A204.1 (cell line): ENCODE measurements at regions not wholly inside any gene's neighbourhood (a gene's known extent, or its start where the extent isn't known, plus 50 kb on each side); places are given as distances from the start of the nearest gene placed in this dataset.
A peak's percentile ranks its signal among the peaks of the same experiment; 100 is the strongest.

ENCODE experiments used
- FAIRE-seq: peaks from 2 replicates; lab custom pipeline; 2012; peaks lifted over from hg19 to GRCh38; lab: Jason Lieb, UNC

DNA sequence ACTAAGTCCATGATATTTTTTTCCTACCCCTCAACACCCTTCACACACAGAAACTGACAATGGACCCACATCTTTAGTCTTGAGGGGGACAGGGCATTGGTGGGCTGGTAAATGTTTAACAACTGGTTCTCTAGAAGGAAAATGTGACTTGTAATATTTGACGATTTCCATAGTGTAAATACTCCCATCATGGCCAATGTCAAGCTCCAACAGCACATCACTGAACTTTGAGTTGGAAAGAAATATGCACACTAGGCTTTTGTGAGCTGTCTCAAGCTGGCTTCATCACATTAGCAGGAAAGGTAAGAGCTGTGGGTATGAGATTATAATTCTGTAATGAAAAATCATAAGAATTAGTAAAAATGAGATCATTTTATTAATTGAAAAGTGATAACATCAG, 189.9 kb upstream of the PRLR start:
- FAIRE-seq = no peak

- FAIRE-seq = no peak
Observed at GRCh38 chr5:35417040-35417439, 186.8 kb upstream of the PRLR start.

DNA sequence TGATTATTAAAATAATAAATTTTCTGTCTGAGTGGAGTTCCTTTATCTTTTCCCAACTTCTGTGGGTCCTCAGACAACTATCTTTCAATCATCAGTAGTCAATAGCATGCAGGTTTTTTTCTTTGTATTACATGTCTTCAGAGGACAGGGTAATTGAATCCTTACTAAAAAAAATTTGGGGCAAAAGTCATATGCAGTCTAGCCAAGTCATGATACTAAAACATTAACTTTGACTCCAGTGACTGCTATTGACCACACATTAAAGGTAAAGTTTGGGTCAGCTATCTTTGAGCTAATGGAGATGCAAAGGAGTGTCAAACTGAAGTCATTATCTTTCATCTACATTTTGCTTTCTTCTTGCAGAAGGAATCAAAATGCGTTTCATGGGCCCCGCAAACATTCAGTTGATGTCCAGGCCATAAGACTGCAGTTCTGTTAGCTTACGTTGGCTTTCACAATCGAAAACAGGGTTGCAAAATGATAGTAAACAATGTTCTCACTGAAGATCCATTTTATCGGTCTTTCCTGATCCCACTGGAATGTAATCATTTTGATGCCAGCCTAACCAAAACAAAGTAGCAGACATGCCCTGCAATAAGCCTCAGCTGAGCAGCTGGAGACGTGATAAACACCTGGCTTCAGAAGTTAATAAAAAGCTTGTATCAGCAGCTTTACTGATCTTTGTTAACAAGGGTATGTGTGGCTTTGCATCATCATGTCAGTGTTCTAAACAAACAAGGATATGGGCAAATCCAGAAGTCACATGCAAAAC, 186.1 kb upstream of the PRLR start:
- no peak for FAIRE-seq

- FAIRE-seq = no peak
Observed at GRCh38 chr5:35415309-35415708, 185.0 kb upstream of the PRLR start.

DNA sequence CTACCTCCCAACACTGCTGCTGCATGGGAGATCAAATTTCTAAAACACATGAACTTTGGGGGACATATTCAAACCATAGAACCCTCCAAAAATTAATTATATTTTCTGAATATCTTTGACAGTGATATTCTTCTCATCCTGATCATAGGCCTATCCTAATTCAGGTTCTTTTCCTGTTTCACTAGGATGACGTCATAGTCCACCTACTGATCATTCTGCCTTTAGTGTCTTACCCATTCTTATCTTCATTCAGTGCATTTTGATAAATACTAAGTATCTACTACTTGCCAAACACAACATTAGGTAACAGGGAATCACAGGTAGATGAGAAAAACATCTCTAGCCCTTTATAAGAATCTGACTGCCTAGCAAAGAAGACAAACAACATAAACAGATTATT, 179.1 kb upstream of the PRLR start:
- FAIRE-seq = no peak

- FAIRE-seq = peak; percentile 62
Observed at GRCh38 chr5:35408146-35408545, 177.9 kb upstream of the PRLR start.

DNA sequence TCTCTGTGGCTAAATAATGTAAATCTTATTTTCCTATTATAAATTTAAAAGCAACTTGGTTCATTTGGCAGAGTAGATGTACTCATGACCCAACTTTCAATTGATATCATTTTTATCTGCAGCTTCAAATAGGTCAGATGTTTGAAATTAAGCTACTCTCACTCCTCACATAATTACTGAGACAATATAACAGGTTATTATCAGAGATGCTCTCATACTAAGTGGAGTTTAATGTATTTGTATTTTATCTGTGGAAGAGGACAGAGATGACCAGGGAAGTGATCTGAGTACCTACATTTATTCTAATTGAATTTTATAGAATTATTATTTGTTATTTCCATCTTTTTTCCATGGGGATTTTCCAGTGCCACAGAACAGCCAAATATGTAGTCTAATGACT, 177.4 kb upstream of the PRLR start:
- no peak for FAIRE-seq

- FAIRE-seq = no peak
Observed at GRCh38 chr5:35405938-35406337, 175.7 kb upstream of the PRLR start.

GRCh38 chr5:35404701-35405100, 174.4 kb upstream of the PRLR start:
- no peak for FAIRE-seq

GRCh38 chr5:35393901-35394300, 163.6 kb upstream of the PRLR start:
- FAIRE-seq = no peak

- no peak for FAIRE-seq
Observed at GRCh38 chr5:35384658-35385057, 154.4 kb upstream of the PRLR start.

GRCh38 chr5:35383041-35383440, 152.8 kb upstream of the PRLR start:
- FAIRE-seq = no peak

DNA sequence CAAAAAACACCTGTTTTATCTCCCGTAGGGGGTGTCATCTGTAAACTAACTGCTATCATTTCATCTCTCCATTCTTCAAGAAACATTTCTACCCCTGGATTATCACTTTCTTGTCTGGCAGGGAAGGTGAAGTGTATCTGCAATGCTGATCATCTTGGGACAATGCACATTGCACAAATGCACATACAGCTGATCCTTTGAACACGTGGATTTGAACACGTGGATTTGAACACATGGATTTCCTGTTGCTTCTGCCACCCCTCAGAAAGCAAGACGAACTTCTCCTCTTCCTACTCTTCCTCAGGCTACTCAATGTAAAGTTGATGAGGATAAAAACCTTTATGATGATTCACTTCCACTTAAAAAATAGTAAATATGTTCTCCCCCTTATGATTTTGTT, 147.4 kb upstream of the PRLR start:
- FAIRE-seq = no peak

GRCh38 chr5:35374584-35374983, 144.3 kb upstream of the PRLR start:
- FAIRE-seq = no peak

GRCh38 chr5:35373249-35373648, 143.0 kb upstream of the PRLR start:
- no peak for FAIRE-seq

GRCh38 chr5:35372482-35372881, 142.2 kb upstream of the PRLR start:
- FAIRE-seq = no peak

GRCh38 chr5:35371951-35372426, 141.7 kb upstream of the PRLR start:
- FAIRE-seq = no peak

DNA sequence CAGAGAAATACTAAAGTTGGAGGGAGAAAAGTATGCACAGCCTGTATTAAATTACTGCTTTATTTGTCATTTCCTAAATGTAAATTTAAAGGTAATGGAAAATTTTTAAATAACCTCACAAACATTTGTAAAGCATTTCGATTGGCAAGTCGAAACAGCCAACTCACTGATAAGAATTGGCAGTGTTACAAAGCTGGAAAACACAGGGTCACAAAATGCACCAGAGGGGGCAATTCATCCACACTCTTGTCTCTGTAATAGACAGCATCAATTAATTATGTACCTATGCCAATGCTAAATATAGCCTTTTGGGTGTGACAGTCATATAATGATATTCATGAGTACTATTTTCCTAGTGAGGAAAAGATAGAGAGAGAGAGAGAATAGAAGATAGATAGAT, 140.6 kb upstream of the PRLR start:
- no peak for FAIRE-seq

GRCh38 chr5:35369965-35370790, 139.9 kb upstream of the PRLR start:
- FAIRE-seq = no peak

DNA sequence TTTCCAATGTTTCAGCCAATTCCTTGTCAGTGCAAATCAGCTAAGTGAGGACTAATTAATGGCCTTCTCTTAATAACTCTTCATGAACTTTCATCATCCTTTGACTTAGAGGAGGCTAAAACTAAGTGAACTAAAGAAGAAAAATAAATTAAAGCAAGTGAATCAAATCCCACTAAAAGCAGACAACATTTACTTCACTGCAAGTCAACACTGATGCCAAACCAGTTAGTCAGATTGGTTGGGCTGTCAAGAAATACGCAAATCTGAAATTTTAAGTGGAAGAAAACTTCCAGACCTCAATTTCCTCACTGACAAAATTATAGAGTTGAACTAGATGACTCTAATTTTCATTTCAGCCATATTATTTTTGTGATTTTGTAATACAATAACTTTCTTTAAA, 137.2 kb upstream of the PRLR start:
- FAIRE-seq = no peak

DNA sequence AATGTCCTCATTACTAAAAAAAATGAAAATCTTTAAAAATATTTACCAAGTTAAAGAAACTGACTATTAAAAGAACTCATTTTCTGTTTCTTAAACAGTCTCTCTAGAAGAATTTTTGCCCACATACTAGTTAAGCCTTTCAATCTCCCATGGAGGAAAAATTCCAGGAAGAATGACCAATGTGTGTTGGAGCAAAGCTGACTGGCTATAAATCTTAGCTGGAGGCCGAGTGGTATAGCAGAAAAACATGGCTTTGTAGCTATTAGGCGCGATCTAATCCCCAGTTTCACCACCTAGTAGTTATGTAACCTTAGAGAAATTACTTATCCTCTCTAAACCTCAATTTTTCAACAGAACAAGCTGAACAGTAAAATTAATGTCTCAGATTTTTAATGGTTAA, 135.5 kb upstream of the PRLR start:
- peak; percentile 53 for FAIRE-seq

- FAIRE-seq = no peak
Observed at GRCh38 chr5:35364350-35364749, 134.1 kb upstream of the PRLR start.

DNA sequence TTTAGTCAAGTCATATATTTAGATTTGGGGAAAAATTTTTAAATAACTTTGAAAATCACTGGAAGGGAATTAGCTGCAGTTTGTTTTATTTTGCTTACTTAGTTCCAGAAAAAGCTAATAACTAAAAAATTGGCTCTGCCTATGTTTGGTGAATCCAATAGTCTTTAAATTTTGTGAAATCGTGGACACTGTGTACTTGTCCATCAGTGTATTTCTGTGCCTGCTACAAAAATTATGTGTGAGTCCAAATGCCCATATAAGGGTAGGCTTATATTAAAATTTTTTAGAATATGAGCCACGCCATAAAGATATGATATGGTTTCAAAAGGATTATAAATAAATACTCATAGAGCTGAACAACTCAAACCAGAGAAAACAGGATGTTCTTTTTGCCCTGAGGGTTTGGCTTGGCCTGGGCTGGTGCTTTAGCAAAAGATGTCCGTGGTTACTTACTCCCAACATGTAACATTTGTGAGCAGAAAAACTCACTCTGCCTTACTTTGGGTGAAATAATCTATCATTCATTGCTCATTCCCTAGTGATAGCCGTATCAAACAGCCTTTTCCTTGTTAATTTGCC, 133.2 kb upstream of the PRLR start:
- no peak for FAIRE-seq
